ENCODE measurements at regions not wholly inside any gene's neighbourhood (a gene's known extent, or its start where the extent isn't known, plus 50 kb on each side); places are given as distances from the start of the nearest gene placed in this dataset.
A peak's percentile ranks its signal among the peaks of the same experiment; 100 is the strongest.

GRCh38 chr13:39244561-39245230, 206.4 kb downstream of the NHLRC3 start:
- no peak for DNase-seq

- DNase-seq: no peak
Measured at GRCh38 chr13:39245688-39246087, 207.4 kb downstream of the NHLRC3 start.

DNA sequence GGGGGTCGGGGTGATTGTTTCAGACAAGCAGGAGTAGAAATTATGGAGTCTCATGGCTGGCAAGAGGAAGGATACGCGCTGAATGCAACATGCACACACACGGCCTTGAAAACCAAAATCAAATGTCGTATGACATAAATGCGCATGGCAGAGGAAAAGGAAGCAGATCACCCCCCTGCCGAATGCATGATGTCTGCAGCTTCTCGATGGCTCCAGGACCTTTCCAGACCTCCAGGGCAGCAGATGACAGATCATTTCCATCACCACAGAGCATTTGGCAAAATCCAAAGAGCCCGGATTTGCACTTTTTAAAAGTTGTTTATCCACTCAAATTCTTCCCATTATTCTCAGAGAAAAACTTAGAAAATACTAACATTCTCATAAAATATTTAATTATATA, 211.7 kb downstream of the NHLRC3 start:
- DNase-seq: no peak

DNA sequence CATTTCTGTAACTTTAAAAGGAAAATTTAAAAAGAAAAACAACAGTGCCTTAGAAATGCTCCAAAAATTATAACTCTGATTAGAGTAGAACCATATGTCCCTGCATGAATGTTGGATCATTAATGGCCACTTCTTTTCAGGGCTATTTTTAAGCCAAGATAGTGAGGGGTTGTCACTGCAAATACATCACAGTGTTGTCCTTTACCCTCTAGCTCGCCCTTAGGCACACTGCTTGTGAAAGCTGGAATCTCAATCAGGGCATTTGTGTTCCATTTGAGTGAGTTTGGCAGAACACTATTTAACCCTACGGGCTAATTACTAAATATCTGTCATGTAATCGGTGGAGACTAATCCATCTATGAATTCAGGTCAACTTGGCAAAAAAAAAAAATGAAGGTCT, 212.2 kb downstream of the NHLRC3 start:
- DNase-seq: no peak

DNA sequence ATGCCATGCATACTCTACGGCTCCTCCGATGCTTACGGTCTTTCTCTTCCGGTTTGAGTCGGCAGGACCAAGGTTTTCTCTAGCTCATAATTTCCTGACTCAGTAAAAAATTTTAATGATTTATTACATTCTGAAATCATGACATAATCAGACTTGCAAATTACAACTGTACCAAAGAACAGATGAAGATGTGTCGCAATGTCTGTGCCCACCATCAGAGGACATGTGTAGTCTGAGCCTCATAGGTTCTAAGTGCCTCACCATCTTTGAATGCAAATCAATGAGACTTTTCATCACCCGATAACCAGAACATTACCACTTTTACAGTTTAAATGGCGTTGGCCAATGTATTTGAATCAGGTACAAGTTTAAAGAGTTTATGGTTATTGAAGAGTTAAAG, 213.1 kb downstream of the NHLRC3 start:
- DNase-seq: no peak

- no peak for DNase-seq
Measured at GRCh38 chr13:39253774-39254173, 215.5 kb downstream of the NHLRC3 start.

GRCh38 chr13:39254601-39255000, 216.3 kb downstream of the NHLRC3 start:
- DNase-seq: no peak

- no peak for DNase-seq
Measured at GRCh38 chr13:39257642-39258041, 219.4 kb downstream of the NHLRC3 start.

DNA sequence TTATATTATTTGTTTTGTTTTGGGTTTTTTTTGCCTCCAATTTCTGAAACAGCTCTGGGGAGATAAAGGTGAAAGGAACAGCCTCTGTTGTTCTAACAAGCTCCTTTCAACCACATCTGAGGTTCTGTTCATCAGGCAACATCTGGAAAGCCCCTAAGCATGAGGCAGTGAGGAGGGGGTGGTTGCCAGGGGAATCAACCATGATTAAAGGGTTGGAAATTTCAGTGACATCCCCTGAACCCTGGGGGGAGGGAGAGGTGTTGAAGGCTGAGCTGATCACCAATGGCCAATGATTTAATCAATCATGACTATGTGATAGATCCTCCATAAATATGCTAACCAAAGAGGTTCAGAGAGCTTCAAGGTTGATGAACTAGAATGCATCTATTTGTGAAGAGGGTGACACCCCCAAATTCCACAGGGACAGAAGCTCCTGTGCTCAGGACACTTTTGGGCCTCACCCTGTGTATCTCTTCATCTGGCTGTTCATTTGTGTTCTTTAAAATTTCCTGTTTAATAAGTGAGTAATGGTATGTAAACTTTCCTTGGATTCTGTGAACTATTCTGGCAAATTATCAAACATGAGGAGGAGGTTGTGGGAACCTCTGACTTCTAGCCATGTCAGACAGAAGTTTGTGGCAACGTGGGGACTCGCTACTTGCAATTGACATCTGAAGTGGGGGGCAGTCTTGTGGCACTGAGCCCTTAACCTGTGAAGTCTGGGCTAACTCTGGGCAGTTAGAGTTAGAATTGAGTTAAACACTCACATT, 221.3 kb downstream of the NHLRC3 start:
- DNase-seq: no peak

GRCh38 chr13:39263033-39263432, 224.8 kb downstream of the NHLRC3 start:
- DNase-seq: no peak

DNA sequence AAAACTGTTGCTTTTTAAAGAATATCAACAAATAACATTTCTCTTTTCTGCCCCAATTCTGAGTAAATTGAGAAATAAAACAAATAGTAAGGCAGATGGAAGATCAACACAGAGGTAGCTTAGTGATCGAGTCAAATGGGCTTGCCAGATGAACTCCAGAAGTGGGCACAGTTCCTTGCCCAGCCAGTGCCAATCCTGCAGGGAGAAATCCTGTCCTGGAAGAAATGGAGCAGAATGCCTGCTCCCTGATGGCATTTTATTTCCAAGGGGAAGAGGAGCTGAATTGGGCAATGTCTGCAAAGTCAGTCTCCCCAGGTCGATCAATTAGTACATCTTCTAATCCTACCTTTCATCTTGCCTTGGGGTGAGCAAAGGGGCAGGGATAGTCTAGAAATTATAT, 225.3 kb downstream of the NHLRC3 start:
- peak; percentile 64 to 92 for DNase-seq

DNA sequence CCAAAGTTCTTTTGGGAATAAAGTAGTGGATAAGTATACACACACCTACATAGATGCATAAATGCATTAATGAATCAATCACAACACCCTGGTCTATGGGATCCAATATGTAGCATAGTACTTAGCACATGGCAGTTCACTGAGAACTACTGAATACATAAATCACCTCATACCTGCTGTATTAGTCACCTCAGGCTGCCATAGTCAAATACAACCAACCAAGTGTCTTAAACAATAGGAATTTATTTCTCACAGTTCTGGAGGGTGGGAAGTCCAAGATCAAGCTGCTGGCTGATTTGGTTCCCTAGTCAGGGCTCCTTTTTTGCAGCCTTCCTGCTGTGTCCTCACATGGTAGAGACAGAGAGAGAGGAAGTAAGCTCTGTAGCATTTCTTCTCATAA, 228.2 kb downstream of the NHLRC3 start:
- no peak for DNase-seq

DNA sequence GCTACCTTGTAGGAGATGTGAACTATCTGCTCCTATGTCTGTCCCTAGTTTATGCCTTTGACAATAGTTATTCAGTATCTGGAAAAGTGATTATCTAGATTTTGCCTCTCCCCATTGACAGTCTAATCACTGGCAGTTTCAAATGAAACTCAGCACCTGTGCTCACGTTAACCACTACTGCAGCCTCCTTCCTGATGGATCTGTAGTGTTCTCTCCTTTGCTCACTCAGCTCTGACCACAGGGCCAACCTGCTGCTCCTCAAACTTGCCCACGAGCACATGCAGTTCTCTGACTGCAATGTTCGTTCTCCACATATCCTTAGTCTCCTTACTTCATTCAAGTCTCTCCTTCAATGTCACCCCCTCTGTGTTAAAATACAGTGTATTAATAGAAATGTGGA, 230.1 kb downstream of the NHLRC3 start:
- DNase-seq: no peak

GRCh38 chr13:39269004-39269403, 230.7 kb downstream of the NHLRC3 start:
- no peak for DNase-seq

GRCh38 chr13:39269411-39269810, 231.2 kb downstream of the NHLRC3 start:
- DNase-seq: no peak

GRCh38 chr13:39272994-39273393, 234.7 kb downstream of the NHLRC3 start:
- DNase-seq: no peak

DNA sequence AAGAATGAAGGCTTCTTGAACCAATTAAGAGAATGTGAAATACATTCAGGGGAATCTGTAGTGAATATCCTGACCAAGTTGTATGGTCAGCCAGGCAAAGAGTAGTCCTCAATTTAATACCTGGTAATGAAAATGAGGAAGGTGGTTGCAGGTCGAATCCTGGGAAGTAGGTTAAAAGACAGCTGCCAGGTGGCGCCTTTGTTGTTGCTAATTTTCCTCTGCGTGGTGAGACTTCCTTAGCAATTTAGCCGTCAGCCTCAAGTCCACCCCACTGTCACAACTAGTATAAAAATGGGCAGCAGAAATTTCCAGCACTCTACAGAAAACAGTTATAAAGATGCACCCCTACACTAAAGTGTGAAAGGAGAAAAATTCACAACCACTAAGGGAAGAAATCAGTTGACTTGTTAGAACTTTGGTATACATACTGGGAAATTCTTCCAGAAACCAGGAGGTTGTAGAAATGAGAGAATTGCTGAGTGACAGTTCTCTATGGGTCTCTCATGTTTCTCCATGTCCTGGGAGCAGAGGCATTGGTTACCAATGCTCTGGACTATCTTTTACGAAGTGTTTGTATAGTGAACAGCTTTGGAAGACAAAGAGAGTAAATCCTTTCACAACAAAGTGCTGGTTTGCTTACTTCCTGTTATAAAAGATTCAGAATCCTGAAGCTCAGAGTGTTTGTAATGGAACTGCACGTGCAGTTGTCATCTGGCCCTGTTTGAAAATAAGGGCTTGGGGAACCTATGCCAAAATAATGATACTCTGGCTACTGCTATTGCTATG, 235.9 kb downstream of the NHLRC3 start:
- DNase-seq: peak in 1 of 2 experiments; percentile 10

GRCh38 chr13:39274739-39275325, 236.6 kb downstream of the NHLRC3 start:
- no peak for DNase-seq

DNA sequence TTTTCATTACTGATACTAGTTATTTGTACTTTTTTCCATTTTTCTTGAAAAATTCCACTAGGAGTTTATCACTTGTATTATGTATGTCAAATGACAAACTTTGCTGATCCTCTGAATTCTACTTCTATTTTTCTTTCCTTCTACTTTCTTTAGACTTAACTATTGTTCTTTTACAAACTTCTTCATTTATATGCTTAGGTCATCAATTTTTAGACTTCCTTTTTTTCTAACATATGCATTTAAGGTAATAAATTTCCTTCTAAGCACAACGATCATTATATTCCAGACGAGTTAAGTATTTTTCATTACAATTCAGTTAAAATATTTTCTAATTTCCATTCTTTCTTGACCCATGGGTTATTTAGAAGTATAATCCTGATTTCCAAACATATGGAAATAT, 240.8 kb downstream of the NHLRC3 start:
- no peak for DNase-seq

GRCh38 chr13:39281539-39282150, 243.4 kb downstream of the NHLRC3 start:
- no peak for DNase-seq

- DNase-seq: no peak
Measured at GRCh38 chr13:39282400-39282972, 244.2 kb downstream of the NHLRC3 start.

GRCh38 chr13:39283072-39283471, 244.8 kb downstream of the NHLRC3 start:
- no peak for DNase-seq

Measured in cerebellar nuclear complex (tissue), 1 donor.